ENCODE measurements at regions not wholly inside any gene's neighbourhood (a gene's known extent, or its start where the extent isn't known, plus 50 kb on each side); places are given as distances from the start of the nearest gene placed in this dataset.

GRCh38 chr15:60077581-60078359, 73.7 kb downstream of the FOXB1 start:
- TF ChIP-seq, protein P1, sequence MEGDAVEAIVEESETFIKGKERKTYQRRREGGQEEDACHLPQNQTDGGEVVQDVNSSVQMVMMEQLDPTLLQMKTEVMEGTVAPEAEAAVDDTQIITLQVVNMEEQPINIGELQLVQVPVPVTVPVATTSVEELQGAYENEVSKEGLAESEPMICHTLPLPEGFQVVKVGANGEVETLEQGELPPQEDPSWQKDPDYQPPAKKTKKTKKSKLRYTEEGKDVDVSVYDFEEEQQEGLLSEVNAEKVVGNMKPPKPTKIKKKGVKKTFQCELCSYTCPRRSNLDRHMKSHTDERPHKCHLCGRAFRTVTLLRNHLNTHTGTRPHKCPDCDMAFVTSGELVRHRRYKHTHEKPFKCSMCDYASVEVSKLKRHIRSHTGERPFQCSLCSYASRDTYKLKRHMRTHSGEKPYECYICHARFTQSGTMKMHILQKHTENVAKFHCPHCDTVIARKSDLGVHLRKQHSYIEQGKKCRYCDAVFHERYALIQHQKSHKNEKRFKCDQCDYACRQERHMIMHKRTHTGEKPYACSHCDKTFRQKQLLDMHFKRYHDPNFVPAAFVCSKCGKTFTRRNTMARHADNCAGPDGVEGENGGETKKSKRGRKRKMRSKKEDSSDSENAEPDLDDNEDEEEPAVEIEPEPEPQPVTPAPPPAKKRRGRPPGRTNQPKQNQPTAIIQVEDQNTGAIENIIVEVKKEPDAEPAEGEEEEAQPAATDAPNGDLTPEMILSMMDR (conservative IDR thresholded peaks at IDR 0.05; ENCODE audit: low read depth in 2 of 2), result no peak
- TF ChIP-seq, protein P2, sequence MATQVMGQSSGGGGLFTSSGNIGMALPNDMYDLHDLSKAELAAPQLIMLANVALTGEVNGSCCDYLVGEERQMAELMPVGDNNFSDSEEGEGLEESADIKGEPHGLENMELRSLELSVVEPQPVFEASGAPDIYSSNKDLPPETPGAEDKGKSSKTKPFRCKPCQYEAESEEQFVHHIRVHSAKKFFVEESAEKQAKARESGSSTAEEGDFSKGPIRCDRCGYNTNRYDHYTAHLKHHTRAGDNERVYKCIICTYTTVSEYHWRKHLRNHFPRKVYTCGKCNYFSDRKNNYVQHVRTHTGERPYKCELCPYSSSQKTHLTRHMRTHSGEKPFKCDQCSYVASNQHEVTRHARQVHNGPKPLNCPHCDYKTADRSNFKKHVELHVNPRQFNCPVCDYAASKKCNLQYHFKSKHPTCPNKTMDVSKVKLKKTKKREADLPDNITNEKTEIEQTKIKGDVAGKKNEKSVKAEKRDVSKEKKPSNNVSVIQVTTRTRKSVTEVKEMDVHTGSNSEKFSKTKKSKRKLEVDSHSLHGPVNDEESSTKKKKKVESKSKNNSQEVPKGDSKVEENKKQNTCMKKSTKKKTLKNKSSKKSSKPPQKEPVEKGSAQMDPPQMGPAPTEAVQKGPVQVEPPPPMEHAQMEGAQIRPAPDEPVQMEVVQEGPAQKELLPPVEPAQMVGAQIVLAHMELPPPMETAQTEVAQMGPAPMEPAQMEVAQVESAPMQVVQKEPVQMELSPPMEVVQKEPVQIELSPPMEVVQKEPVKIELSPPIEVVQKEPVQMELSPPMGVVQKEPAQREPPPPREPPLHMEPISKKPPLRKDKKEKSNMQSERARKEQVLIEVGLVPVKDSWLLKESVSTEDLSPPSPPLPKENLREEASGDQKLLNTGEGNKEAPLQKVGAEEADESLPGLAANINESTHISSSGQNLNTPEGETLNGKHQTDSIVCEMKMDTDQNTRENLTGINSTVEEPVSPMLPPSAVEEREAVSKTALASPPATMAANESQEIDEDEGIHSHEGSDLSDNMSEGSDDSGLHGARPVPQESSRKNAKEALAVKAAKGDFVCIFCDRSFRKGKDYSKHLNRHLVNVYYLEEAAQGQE (IDR thresholded peaks at IDR 0.05; ENCODE audit: unreplicated experiment), result no peak
